HL-60 (cell line): ENCODE measurements at regions not wholly inside any gene's neighbourhood (a gene's known extent, or its start where the extent isn't known, plus 50 kb on each side); places are given as distances from the start of the nearest gene placed in this dataset.

Source experiments
- DNase-seq, 2 experiments: peaks; one replicate each; pipeline ENCODE4 v3.0.0-alpha.2; 2010 to 2020; ENCODE audit warnings: low read depth in 1 of 2, low spot score in 1 of 2
- H3K27ac ChIP-seq: fragments of 250-450 bp; sonication (Bioruptor Pico); replicated peaks from 2 replicates; pipeline ENCODE4 v1.5.1; 2020; ENCODE audit warnings: mild to moderate bottlenecking, moderate library complexity
- H3K27me3 ChIP-seq: fragments of 250-450 bp; sonication (Bioruptor Pico); 2 replicates; pipeline ENCODE4 v1.5.1; 2021; ENCODE audit warnings: mild to moderate bottlenecking, moderate library complexity; ENCODE audit not compliant: insufficient read depth, poor library complexity, severe bottlenecking
- H3K4me3 ChIP-seq: replicated peaks from 2 replicates; pipeline ENCODE4 v1.5.1; 2011; ENCODE audit warnings: mild to moderate bottlenecking, control low read depth, low read length; ENCODE audit not compliant: insufficient read depth
- CTCF ChIP-seq: IDR thresholded peaks from one replicate; pipeline ENCODE4 v1.5.1; 2011; ENCODE audit warnings: low read length, control low read depth, inconsistent platforms; ENCODE audit not compliant: insufficient read depth
- GABPA ChIP-seq: IDR thresholded peaks from 2 replicates; pipeline ENCODE4 v1.6.1; 2012; ENCODE audit warnings: low read depth
- POLR2AphosphoS5 ChIP-seq: IDR thresholded peaks from 2 replicates; pipeline ENCODE4 v1.6.1; 2012; ENCODE audit warnings: low read depth
- REST ChIP-seq: IDR thresholded peaks from 2 replicates; pipeline ENCODE4 v1.6.1; 2012; ENCODE audit warnings: low read depth; ENCODE audit not compliant: insufficient replicate concordance
- SPI1 ChIP-seq: IDR thresholded peaks from 2 replicates; pipeline ENCODE4 v1.6.1; 2012; ENCODE audit warnings: low read depth, mild to moderate bottlenecking, borderline replicate concordance

GRCh38 chr6:126174697-126175096, 165.2 kb upstream of the CENPW start:
- H3K27me3 ChIP-seq: no peaks in the 10 kb centered on the region
- no peak for DNase-seq
- H3K4me3 ChIP-seq: no peak overlapping the region
- no peak for TF ChIP-seq REST
- no peak for TF ChIP-seq SPI1
- no peak for TF ChIP-seq POLR2AphosphoS5
- TF ChIP-seq CTCF: no peak
- no peak for TF ChIP-seq GABPA
- H3K27ac ChIP-seq: no peak overlapping the region

GRCh38 chr6:126175251-126175650, 164.7 kb upstream of the CENPW start:
- DNase-seq: no peak
- no peak overlapping the region for H3K4me3 ChIP-seq
- H3K27me3 ChIP-seq: no peaks in the 10 kb centered on the region
- no peak for TF ChIP-seq SPI1
- H3K27ac ChIP-seq: no peak overlapping the region

- Histone ChIP-seq H3K27ac (no peak overlapping the region), H3K27me3 (no peaks in the 10 kb centered on the region), H3K4me3 (no peak overlapping the region)
- TF ChIP-seq SPI1 (0 out of 2 replicates have a peak, but pooled peaks have one; percentile 0), GABPA (no peak)
- DNase-seq: peak in 1 of 2 experiments; percentile 14
Observed at GRCh38 chr6:126176282-126176681, 163.6 kb upstream of the CENPW start.

- Histone ChIP-seq H3K4me3 (no peak overlapping the region), H3K27me3 (no peaks in the 10 kb centered on the region), H3K27ac (no peak overlapping the region)
- TF ChIP-seq POLR2AphosphoS5: no peak
- TF ChIP-seq CTCF: no peak
- TF ChIP-seq SPI1: no peak
- TF ChIP-seq REST: no peak
- TF ChIP-seq GABPA: no peak
- DNase-seq: peak; percentile 41 to 52
Observed at GRCh38 chr6:126180585-126180984, 159.3 kb upstream of the CENPW start.

- H3K27me3 ChIP-seq: no peaks in the 10 kb centered on the region
- no peak for DNase-seq
- no peak overlapping the region for H3K27ac ChIP-seq
- TF ChIP-seq POLR2AphosphoS5: no peak
- no peak for TF ChIP-seq GABPA
- TF ChIP-seq CTCF: no peak
- TF ChIP-seq SPI1: no peak
- no peak overlapping the region for H3K4me3 ChIP-seq
Observed at GRCh38 chr6:126181173-126181741, 158.7 kb upstream of the CENPW start.
